Middle frontal gyrus (tissue), 1 donor: ENCODE measurements at regions not wholly inside any gene's neighbourhood (a gene's known extent, or its start where the extent isn't known, plus 50 kb on each side); places are given as distances from the start of the nearest gene placed in this dataset.
"Not testable (repeated sequence)": the region's sequence is repeated elsewhere in the genome, so short reads cannot be mapped to it uniquely, and the experiment has no call there.

Experiments used
- DNase-seq: peaks from one replicate; pipeline ENCODE4 v3.0.0-alpha.2; 2015; ENCODE audit warnings: low spot score; ENCODE audit errors: extremely low spot score

GRCh38 chr14:54010981-54011380, 54.4 kb upstream of the BMP4 start:
- DNase-seq: no peak

DNA sequence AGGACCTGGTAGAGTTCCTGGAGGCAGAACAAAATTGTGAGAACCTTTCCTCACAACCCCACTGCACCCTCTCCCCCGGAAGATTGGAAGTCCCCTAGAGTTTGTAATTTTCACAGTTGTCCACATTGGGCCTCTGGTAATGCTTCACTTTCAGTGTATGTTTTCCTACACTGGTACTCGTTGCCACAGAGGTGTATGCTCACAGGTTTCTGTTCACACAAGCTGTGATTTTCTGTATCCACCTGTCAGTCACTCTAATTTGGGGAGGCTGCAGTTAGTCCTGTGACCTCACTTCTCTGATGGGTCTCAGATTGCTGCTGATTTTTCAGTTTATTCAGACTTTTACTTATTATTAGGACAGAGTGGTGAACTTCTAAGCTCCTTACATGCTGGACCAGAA, 66.4 kb upstream of the BMP4 start:
- DNase-seq: no peak

GRCh38 chr14:54025661-54026060, 69.0 kb upstream of the BMP4 start:
- no peak for DNase-seq

DNA sequence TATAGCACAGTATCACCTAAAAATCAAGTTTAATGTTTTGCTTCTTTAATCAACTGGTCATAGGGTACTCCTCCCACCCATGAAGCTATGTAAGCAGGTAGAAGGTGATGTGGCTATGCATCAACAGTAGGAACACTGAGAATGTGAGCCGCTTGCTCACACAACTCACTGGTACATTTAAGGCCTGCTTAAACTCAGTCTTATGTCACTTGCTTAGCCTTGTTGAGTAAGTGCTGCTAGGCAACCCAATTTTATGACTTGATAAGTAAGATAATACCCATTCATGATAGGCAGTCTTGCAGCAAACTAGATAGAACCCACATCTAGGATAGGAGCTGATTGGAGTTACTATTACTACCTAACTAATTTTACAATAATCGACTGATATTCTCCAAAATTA, 70.0 kb upstream of the BMP4 start:
- no peak for DNase-seq

DNA sequence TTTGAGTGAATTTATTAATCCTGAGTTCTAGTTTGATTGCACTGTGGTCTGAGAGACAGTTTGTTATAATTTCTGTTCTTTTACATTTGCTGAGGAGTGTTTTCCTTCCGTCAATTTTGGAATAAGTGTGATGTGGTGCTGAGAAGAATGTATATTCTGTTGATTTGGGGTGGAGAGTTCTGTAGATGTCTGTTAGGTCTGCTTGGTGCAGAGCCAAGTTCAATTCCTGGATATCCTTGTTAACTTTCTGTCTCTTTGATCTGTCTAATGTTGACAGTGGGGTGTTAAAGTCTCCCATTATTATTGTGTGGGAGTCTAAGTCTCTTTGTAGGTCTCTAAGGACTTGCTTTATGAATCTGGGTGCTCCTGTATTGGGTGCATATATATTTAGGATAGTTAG, 74.4 kb upstream of the BMP4 start:
- not testable (repeated sequence) for DNase-seq

DNA sequence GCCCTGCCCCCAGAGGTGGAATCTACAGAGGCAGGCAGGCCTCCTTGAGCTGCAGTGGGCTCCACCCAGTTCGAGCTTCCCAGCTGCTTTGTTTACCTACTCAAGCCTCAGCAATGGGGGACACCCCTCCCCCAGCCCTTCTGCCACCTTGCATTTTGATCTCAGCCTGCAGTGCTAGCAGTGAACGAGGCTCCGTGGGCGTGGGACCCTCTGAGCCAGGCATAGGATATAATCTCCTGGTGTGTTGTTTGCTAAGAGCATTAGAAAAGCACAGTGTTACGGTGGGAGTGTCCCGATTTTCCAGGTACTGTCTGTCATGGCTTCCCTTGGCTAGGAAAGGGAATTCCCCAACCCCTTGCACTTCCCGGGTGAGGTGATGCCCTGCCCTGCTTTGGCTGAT, 76.7 kb upstream of the BMP4 start:
- DNase-seq: not testable (repeated sequence)

DNA sequence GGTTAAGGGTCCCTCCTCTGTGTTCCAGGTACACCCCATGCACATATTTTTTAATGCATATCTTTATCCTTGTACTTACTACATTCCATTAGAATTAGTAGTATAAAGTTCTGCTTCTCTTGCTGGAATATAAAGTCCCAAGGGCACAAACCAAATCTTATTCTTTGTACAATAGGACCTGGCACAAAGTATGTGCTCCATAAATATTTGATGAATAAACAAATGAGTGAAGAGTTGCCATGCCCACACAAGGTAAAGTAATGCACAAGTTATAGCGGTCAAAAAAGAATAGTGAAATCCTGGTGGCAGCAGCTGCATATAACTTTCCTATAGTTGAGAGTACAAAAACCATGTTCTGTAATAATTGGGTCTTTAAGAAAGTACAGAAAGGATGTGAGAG, 82.1 kb upstream of the BMP4 start:
- no peak for DNase-seq

DNA sequence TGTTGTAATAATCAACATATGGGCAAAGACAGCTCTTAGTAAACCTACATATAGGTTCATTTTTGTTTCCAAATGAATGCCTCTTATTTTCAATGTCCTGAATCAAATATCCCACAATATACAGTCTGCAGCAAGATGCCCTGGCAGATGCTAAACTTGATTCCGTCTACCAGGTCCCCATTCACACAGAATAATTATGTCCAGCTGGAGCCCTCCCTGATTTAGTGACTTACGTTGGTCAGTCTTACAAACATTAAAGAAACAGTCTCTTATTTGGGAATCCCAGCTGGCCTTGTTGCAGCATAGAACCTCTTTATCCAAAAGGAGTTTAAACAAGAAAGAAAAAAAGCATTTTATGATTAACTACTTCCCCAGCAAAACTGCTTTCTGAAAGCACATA, 82.7 kb upstream of the BMP4 start:
- DNase-seq: no peak

DNA sequence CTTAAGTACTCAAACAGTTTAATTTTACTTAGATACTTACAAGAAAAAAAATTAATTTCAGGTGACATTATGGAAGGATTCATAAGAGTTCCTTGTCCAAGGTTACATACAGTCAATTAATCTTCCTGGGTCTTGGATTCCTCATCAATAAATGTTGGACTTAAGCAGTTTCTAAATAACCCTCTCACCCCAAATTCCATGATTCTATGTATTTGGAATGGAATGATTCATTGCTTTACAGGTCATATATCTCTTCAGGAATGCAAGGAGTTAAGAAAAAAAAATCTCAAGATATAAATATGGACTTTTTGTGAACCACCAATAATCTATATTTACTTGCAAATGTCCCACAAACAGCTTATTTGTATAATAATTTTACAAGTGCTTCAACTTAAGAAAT, 84.2 kb upstream of the BMP4 start:
- no peak for DNase-seq

DNA sequence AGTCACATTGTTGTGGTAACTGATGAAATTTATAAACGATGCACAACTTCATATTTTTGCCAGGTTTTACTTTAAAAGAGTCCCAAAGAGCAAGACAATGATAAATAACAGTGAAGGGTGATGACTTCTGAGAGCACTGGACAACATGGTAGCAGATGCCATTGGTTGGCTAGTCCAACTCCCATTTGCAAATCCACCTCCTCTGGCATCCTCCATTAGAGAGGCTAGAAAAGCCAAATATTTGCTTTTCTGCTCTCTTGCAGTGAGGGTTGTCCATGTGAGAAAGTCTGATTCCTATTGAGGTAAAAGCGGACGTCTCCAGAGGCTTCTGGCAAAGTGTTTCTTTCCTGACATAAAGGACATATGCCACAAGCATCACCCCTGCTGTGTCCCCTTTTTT, 89.6 kb upstream of the BMP4 start:
- no peak for DNase-seq

DNA sequence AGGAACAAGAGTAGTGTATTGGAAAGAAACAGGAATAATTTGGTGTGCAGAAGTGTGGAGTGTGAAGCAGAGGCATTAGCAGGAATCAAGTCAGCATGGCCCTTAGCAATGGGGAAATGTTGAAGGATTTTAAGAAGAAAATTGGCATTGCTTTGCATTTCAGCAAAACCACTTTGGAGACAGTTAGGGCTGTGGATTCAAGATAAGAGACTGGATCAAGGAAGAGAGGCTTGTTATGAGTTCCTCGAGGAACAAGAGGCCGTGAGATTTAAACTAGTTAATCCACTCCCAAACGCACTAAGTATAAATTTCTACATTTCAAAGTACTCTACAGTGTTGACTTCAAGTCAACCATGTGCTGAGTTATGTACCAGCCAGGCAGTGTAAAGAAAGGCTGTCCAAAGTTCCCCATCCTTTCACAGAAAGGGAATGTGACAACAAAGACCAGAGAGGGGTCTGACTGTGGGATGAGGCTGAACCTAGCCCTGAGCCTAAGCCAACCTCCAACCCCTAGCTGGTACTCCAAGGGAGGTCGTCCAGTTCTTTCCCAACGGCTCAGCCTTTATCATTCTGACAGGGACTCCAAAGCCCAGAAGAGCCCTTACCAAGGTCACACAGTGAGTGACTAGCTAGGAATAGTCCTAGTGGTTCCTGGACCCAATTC, 91.2 kb upstream of the BMP4 start:
- no peak for DNase-seq

GRCh38 chr14:54048311-54048710, 91.7 kb upstream of the BMP4 start:
- no peak for DNase-seq

DNA sequence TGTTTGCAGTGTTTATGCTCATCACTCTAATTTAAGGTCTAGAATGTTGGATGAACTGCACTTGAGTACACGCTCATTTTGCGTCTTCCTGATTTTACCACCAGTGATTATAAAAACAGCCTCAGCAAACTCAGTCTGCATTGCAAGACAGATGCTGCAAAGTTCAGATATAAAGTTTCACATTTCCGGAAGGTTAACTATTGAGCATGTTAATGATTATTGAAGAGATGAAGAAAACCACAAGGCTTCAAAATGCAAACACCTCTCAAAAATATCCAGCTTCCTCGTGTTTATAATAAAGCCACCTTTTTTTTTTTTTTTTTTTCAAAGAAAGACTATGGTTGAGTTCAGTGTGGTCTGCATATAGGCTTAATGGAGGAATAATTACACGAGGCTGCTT, 92.1 kb upstream of the BMP4 start:
- no peak for DNase-seq

DNA sequence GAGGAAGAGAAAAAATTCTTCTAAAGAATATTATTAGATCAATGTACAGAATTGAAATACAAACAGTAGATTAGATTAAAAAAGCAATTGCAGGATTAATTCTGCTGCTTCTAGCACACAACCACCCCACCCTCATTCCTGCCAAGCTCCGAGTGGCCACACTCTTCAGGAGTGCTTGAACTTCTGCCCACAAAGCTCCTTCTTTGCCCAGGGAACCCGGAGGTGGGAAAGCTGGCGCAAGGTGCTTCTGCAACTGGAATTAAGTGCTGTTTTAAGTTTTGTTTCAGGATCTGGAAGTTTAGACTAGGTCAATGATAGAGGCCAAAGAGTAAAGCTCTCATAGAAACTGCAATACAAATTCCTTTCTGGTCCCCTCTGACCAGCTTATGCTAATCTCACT, 94.1 kb upstream of the BMP4 start:
- no peak for DNase-seq

- DNase-seq: no peak
Observed at GRCh38 chr14:54052696-54053385, 96.2 kb upstream of the BMP4 start.

DNA sequence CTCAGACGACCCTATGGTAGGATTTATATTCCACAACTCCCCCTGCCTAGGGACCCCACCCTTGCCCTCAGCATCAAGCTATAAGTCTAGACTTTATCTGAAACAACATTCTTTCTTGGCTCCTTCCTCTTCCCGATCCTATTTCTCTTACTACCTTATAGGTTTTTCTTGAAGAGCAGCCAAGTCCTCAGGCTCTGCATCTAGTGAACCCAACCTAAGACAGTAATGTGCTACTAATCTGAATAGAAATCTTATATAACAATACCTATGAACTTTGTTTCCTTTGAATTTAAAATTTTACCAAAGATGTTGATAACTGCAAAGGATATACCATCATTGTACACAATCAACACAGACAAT, 96.7 kb upstream of the BMP4 start:
- DNase-seq: no peak

- no peak for DNase-seq
Observed at GRCh38 chr14:54058505-54058904, 101.9 kb upstream of the BMP4 start.

GRCh38 chr14:54083549-54084239, 127.1 kb upstream of the BMP4 start:
- DNase-seq: no peak

DNA sequence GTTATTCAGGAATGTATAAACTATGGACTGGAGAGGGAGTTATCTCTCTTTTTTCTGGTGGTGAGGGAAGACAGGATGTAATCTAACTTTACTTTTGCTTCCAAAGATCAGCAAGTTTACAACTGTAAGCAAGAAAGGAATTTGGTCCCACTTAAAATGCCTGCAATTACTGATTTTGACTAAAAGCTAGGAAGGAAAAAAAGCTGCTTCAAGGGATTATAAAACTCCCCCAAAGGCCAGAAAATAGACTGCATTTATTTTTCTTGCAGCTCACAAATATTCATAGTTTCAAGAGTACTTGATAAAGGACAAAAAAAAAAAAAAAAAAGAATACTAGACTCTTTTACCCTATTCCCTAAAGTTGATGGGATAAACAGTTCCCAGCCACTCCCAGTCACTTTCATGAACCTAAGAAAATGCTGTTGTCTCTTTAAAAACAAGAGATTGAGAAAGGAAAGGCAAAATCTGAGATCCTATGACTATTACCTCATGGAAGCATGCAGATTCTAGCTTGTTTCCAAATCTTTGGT, 128.7 kb upstream of the BMP4 start:
- DNase-seq: no peak

DNA sequence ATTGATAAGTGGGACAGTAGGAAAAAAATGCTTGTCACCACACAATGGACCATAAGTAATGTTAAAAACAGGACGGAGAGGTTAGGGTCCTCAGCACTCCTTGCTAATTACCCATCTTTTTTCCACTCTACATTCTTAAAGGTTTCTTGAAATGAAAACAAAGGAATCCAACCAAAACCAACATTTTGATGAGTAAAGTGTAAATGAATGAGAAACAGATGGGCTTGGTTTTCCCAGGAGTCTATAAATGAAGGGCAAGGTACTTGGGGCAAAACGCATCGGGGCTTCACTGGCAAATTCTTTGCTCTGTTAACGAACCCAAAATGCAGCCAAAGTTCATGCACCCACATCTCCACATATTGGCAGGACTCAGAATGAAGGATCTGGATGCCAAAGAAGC, 129.2 kb upstream of the BMP4 start:
- DNase-seq: no peak

DNA sequence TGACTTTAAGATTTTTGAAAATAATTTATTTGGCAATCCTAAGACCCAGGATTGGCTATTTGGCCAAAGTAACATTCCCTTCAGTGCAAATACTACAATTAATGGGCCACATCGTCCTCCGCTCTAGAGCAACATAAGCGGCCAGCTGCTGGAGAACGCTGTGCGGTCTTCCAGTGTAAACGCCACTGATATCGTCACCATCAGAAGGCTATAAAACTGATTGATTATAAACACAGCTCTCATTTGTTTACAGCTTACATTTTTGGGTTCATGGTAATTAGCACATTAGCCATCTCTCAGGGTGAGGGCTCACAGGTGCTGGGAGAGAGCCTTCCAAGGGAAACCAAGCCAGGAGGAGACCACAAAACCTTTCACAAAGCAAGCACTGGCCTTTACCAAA, 130.1 kb upstream of the BMP4 start:
- no peak for DNase-seq

DNA sequence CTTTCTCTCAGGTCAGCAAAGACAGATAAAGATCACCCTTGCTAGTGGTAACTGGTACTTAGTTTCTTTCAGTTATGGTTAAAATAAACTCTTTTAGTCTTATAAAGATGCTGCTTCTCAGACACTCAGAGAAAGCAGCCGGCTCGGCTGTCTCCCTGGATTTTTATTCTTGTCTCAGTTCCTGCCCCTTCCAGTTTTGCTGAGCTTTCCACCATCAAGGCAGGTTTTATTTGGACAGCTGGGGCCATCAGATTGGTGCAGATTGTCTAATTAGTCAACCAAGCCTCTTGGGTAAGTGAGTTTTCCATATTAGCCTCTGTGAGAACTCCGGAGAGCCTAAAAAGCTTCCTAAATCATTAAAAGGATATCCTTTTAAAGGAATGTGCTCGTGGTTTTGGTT, 130.8 kb upstream of the BMP4 start:
- no peak for DNase-seq

DNA sequence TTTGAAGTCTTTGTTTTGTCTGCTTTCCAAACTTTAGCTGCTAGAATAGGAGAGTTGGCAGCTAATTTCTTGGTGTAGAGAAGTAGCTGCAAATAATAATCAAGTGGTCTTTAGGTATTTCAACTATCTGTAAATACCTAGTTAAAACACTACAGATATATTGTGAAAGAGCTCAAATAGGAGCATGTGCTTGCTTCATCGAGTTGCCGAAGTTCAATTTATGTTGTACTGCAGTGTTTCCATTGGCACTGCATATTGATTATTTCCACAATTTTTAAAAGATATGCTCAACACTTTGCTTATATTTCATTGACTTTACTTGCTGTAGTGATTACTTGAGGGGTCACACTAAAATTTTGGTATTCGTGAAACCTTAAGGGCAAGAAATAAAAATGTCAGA, 131.6 kb upstream of the BMP4 start:
- no peak for DNase-seq
